Mesendoderm (in vitro differentiated cells): ENCODE measurements at regions not wholly inside any gene's neighbourhood (a gene's known extent, or its start where the extent isn't known, plus 50 kb on each side); places are given as distances from the start of the nearest gene placed in this dataset.

Experiments used
- DNase-seq: peaks from one replicate; pipeline ENCODE4 v3.0.0; 2013
- H2AK5ac ChIP-seq: 2 replicates; pipeline ENCODE4 v1.6.1; 2013; ENCODE audit warnings: low read length, inconsistent platforms
- H2BK120ac ChIP-seq: 2 replicates; pipeline ENCODE4 v1.6.1; 2013; ENCODE audit warnings: low read depth, mild to moderate bottlenecking, low read length, moderate library complexity, mixed read lengths
- H2BK15ac ChIP-seq: replicated peaks from 2 replicates; pipeline ENCODE4 v1.6.1; 2013; ENCODE audit warnings: low read depth, mild to moderate bottlenecking, moderate library complexity
- H2BK5ac ChIP-seq: 2 replicates; pipeline ENCODE4 v1.6.1; 2013; ENCODE audit warnings: low read length, inconsistent platforms
- H3K18ac ChIP-seq: 2 replicates; pipeline ENCODE4 v1.6.1; 2013; ENCODE audit warnings: mild to moderate bottlenecking, low read length, mixed read lengths
- H3K23ac ChIP-seq: one replicate; pipeline ENCODE4 v1.6.1; 2013; ENCODE audit warnings: low read length
- H3K27ac ChIP-seq: 2 replicates; pipeline ENCODE4 v1.5.1; 2013; ENCODE audit warnings: low read depth, mild to moderate bottlenecking, inconsistent platforms, low read length, moderate library complexity
- H3K27me3 ChIP-seq: 2 replicates; pipeline ENCODE4 v1.6.1; 2013; ENCODE audit warnings: low read length, control low read depth, mild to moderate bottlenecking, inconsistent platforms; ENCODE audit not compliant: insufficient read depth, poor library complexity
- H3K36me3 ChIP-seq: 2 replicates; pipeline ENCODE4 v1.6.1; 2013; ENCODE audit warnings: low read length, inconsistent platforms; ENCODE audit not compliant: control insufficient read depth, insufficient read depth
- H3K4ac ChIP-seq: one replicate; pipeline ENCODE4 v1.6.1; 2013; ENCODE audit warnings: low read depth, mild to moderate bottlenecking, low read length, moderate library complexity
- H3K4me1 ChIP-seq: 2 replicates; pipeline ENCODE4 v1.6.1; 2013; ENCODE audit warnings: low read depth, low read length, inconsistent platforms; ENCODE audit not compliant: control insufficient read depth
- H3K4me2 ChIP-seq: 2 replicates; pipeline ENCODE4 v1.6.1; 2013; ENCODE audit warnings: low read length
- H3K4me3 ChIP-seq: 2 replicates; pipeline ENCODE4 v1.5.1; 2013; ENCODE audit warnings: mild to moderate bottlenecking, low read length
- H3K56ac ChIP-seq: one replicate; pipeline ENCODE4 v1.6.1; 2013; ENCODE audit warnings: low read length
- H3K79me1 ChIP-seq: 2 replicates; pipeline ENCODE4 v1.6.1; 2013; ENCODE audit warnings: low read length, inconsistent platforms
- H3K79me2 ChIP-seq: 2 replicates; pipeline ENCODE4 v1.6.1; 2013; ENCODE audit warnings: mild to moderate bottlenecking, low read length; ENCODE audit not compliant: control insufficient read depth, insufficient read depth
- H3K9ac ChIP-seq: 2 replicates; pipeline ENCODE4 v1.6.1; 2013; ENCODE audit warnings: low read length, inconsistent platforms
- H4K5ac ChIP-seq: one replicate; pipeline ENCODE4 v1.6.1; 2013; ENCODE audit warnings: low read length
- H4K8ac ChIP-seq: one replicate; pipeline ENCODE4 v1.6.1; 2013; ENCODE audit warnings: low read depth, mild to moderate bottlenecking, control low read depth, low read length, moderate library complexity
- WGBS: extraction: QIAGEN DNeasy Blood & Tissue Kit; methylation state at CpG from one replicate; pipeline ENCODE4 v1.1.7; 2013; ENCODE audit warnings: low lambda C conversion rate, missing lambda C conversion rate; ENCODE audit not compliant: insufficient coverage; ENCODE audit errors: extremely low coverage; 5-methylcytosine and 5-hydroxymethylcytosine counted together

GRCh38 chr18:77366067-77366719 is 116.5 kb downstream of the GALR1 start:
- Histone ChIP-seq H4K5ac (no peak overlapping the region), H3K4ac (no peak overlapping the region), H3K79me1 (no peaks in the 10 kb centered on the region), H3K9ac (no peak overlapping the region), H3K79me2 (no peaks in the 10 kb centered on the region), H3K18ac (no peak overlapping the region), H3K36me3 (no peaks in the 10 kb centered on the region), H3K23ac (no peak overlapping the region), H3K56ac (no peak overlapping the region), H2BK5ac (no peak overlapping the region), H2AK5ac (no peak overlapping the region), H3K4me1 (no peaks in the 10 kb centered on the region), H3K27ac (no peak overlapping the region), H4K8ac (no peak overlapping the region), H3K4me3 (no peak overlapping the region), H3K27me3 (no peaks in the 10 kb centered on the region), H2BK15ac (no peak overlapping the region), H2BK120ac (no peak overlapping the region), H3K4me2 (no peak overlapping the region)
- WGBS = no CpG with 5 or more reads among the region's 11 CpGs
- no peak for DNase-seq

GRCh38 chr18:77366720-77367641 is 117.3 kb downstream of the GALR1 start:
- no CpG with 5 or more reads among the region's 27 CpGs for WGBS
- H2BK15ac ChIP-seq = no peak overlapping the region
- H3K23ac ChIP-seq = no peak overlapping the region
- H2BK120ac ChIP-seq = no peak overlapping the region
- no peak overlapping the region for H3K4ac ChIP-seq
- no peaks in the 10 kb centered on the region for H3K79me2 ChIP-seq
- H3K36me3 ChIP-seq = no peaks in the 10 kb centered on the region
- no peak overlapping the region for H3K4me3 ChIP-seq
- DNase-seq = no peak
- H4K8ac ChIP-seq = no peak overlapping the region
- no peaks in the 10 kb centered on the region for H3K4me1 ChIP-seq
- no peak overlapping the region for H2BK5ac ChIP-seq
- no peak overlapping the region for H4K5ac ChIP-seq
- no peak overlapping the region for H2AK5ac ChIP-seq
- H3K56ac ChIP-seq = no peak overlapping the region
- no peaks in the 10 kb centered on the region for H3K79me1 ChIP-seq
- H3K4me2 ChIP-seq = no peak overlapping the region
- H3K27me3 ChIP-seq = no peaks in the 10 kb centered on the region
- H3K9ac ChIP-seq = no peak overlapping the region
- no peak overlapping the region for H3K27ac ChIP-seq
- no peak overlapping the region for H3K18ac ChIP-seq

- Histone ChIP-seq H3K56ac (no peak overlapping the region), H2AK5ac (no peak overlapping the region), H3K79me2 (no peaks in the 10 kb centered on the region), H3K4ac (no peak overlapping the region), H3K9ac (no peak overlapping the region), H3K4me2 (no peak overlapping the region), H3K4me3 (no peak overlapping the region), H3K18ac (no peak overlapping the region), H2BK5ac (no peak overlapping the region), H3K79me1 (no peaks in the 10 kb centered on the region), H2BK15ac (no peak overlapping the region), H2BK120ac (no peak overlapping the region), H3K23ac (no peak overlapping the region), H3K4me1 (no peaks in the 10 kb centered on the region), H3K27ac (no peak overlapping the region), H4K8ac (no peak overlapping the region), H3K27me3 (no peaks in the 10 kb centered on the region), H4K5ac (no peak overlapping the region), H3K36me3 (no peaks in the 10 kb centered on the region)
- no CpG with 5 or more reads among the region's 2 CpGs for whole genome bisulfite sequencing
- peak; percentile 10 for DNase-seq
Observed at GRCh38 chr18:77369644-77370043, 120.0 kb downstream of the GALR1 start.

- H3K56ac ChIP-seq = no peak overlapping the region
- no peaks in the 10 kb centered on the region for H3K79me2 ChIP-seq
- no peak overlapping the region for H2BK120ac ChIP-seq
- DNase-seq = no peak
- no peaks in the 10 kb centered on the region for H3K79me1 ChIP-seq
- no peaks in the 10 kb centered on the region for H3K4me1 ChIP-seq
- H3K4me3 ChIP-seq = no peak overlapping the region
- H4K5ac ChIP-seq = no peak overlapping the region
- H2BK15ac ChIP-seq = no peak overlapping the region
- no peak overlapping the region for H3K23ac ChIP-seq
- no peak overlapping the region for H3K18ac ChIP-seq
- H3K27ac ChIP-seq = no peak overlapping the region
- H2BK5ac ChIP-seq = no peak overlapping the region
- H3K9ac ChIP-seq = no peak overlapping the region
- no peak overlapping the region for H3K4me2 ChIP-seq
- H3K4ac ChIP-seq = no peak overlapping the region
- H4K8ac ChIP-seq = no peak overlapping the region
- H3K36me3 ChIP-seq = no peaks in the 10 kb centered on the region
- WGBS = no CpG with 5 or more reads among the region's 9 CpGs
- H2AK5ac ChIP-seq = no peak overlapping the region
- no peaks in the 10 kb centered on the region for H3K27me3 ChIP-seq
Observed at GRCh38 chr18:77373730-77374445, 124.2 kb downstream of the GALR1 start.

- Histone ChIP-seq H3K23ac (no peak overlapping the region), H2BK15ac (no peak overlapping the region), H4K8ac (no peak overlapping the region), H3K9ac (no peak overlapping the region), H2AK5ac (no peak overlapping the region), H3K27me3 (no peaks in the 10 kb centered on the region), H3K4ac (no peak overlapping the region), H3K36me3 (no peaks in the 10 kb centered on the region), H3K4me1 (no peaks in the 10 kb centered on the region), H3K4me3 (no peak overlapping the region), H3K56ac (no peak overlapping the region), H3K79me2 (no peaks in the 10 kb centered on the region), H2BK120ac (no peak overlapping the region), H4K5ac (no peak overlapping the region), H3K18ac (no peak overlapping the region), H3K79me1 (no peaks in the 10 kb centered on the region), H3K27ac (no peak overlapping the region), H2BK5ac (no peak overlapping the region), H3K4me2 (no peak overlapping the region)
- no CpG with 5 or more reads among the region's 10 CpGs for WGBS
- no peak for DNase-seq
Observed at GRCh38 chr18:77374446-77374805, 124.8 kb downstream of the GALR1 start.
